A549 (cell line): ENCODE measurements at regions not wholly inside any gene's neighbourhood (a gene's known extent, or its start where the extent isn't known, plus 50 kb on each side); places are given as distances from the start of the nearest gene placed in this dataset.
"Not testable (repeated sequence)": the region's sequence is repeated elsewhere in the genome, so short reads cannot be mapped to it uniquely, and the experiment has no call there.

Experiments used
- ATAC-seq, 2 experiments: fragments of 200-7000 bp in 1 of 2; fragments of >200 bp in 1 of 2; cut with Nextera tagmentation in 1 of 2; cut with Tn5 transposase in 1 of 2; 3 replicates each; pipeline versions ENCODE4 v1.8.0 to v1.9.1; 2018 to 2020; ENCODE audit warnings: mild to moderate bottlenecking in 1 of 2, moderate library complexity in 1 of 2
- CTCF ChIA-PET: fragments of 300-600 bp; sonication (Branson Sonifier 250); formaldehyde crosslinking; extraction: SDS; loops from one replicate; lab custom pipeline; 2021; ENCODE audit warnings: antibody characterized with exemption, inconsistent platforms; lab: Yijun Ruan, JAX
- POLR2A ChIA-PET: fragments of 350-600 bp; formaldehyde crosslinking; extraction: SDS; loops from one replicate; lab custom pipeline; 2021; ENCODE audit warnings: antibody characterized with exemption, inconsistent platforms; lab: Yijun Ruan, JAX
- DNase-seq, 2 experiments: peaks; one replicate each; pipeline versions ENCODE4 v3.0.0 to v3.0.0-alpha.2; 2011 to 2016; ENCODE audit warnings: low read depth in 1 of 2, low spot score in 1 of 2
- FAIRE-seq: peaks from 2 replicates; lab custom pipeline; 2011; peaks lifted over from hg19 to GRCh38; lab: Jason Lieb, UNC
- H3K27ac ChIP-seq, 2 experiments: fragments of >200 bp; sonication (Bioruptor Twin); formaldehyde crosslinking; 3 replicates each; pipeline ENCODE4 v1.5.1; 2016 to 2017
- H3K4me1 ChIP-seq: fragments of >200 bp; sonication (Bioruptor Twin); formaldehyde crosslinking; 3 replicates; pipeline ENCODE4 v1.6.1; 2016
- H3K4me2 ChIP-seq: fragments of >200 bp; sonication (Bioruptor Twin); formaldehyde crosslinking; 3 replicates; pipeline ENCODE4 v1.6.1; 2016
- H3K4me3 ChIP-seq: fragments of >200 bp; sonication (Bioruptor Twin); formaldehyde crosslinking; 3 replicates; pipeline ENCODE4 v1.5.1; 2016
- H3K9me3 ChIP-seq: fragments of >200 bp; sonication (Bioruptor Twin); formaldehyde crosslinking; 3 replicates; pipeline ENCODE4 v1.6.1; 2016
- BHLHE40 ChIP-seq: IDR thresholded peaks from 2 replicates; pipeline ENCODE4 v1.6.1; 2012; ENCODE audit warnings: low read depth, low read length, inconsistent platforms
- CBX8 ChIP-seq: fragments of 200-600 bp; sonication (generic); IDR thresholded peaks from 2 replicates; pipeline ENCODE4 v1.6.1; 2016
- CEBPB ChIP-seq, 2 experiments: fragments of >200 bp in 1 of 2; sonication (Bioruptor Twin) in 1 of 2; formaldehyde crosslinking in 1 of 2; IDR thresholded peaks; 2 replicates each; pipeline ENCODE4 v1.6.1; 2012 to 2016
- CHD4 ChIP-seq: fragments of 200-600 bp; sonication (generic); IDR thresholded peaks from 2 replicates; pipeline ENCODE4 v1.6.1; 2016; ENCODE audit warnings: antibody characterized with exemption, mild to moderate bottlenecking, borderline replicate concordance
- E2F6 ChIP-seq: IDR thresholded peaks from 2 replicates; pipeline ENCODE4 v1.6.1; 2012; ENCODE audit warnings: low read depth, borderline replicate concordance
- EHF ChIP-seq: fragments of 250-450 bp; sonication (Bioruptor Pico); IDR thresholded peaks from 2 replicates; pipeline ENCODE4 v1.5.0; 2020; ENCODE audit warnings: mild to moderate bottlenecking
- ELK1 ChIP-seq: fragments of 150-350 bp; IDR thresholded peaks from 2 replicates; pipeline ENCODE4 v1.6.1; 2014; ENCODE audit warnings: low read depth, mild to moderate bottlenecking, low read length
- FOSL2 ChIP-seq, 2 experiments: fragments of 450-650 bp in 1 of 2; fragments of >200 bp in 1 of 2; sonication (Bioruptor Twin) in 1 of 2; formaldehyde crosslinking; IDR thresholded peaks; 2 replicates each; pipeline versions ENCODE4 v1.5.0 to v1.6.1; 2016 to 2020; ENCODE audit warnings: mild to moderate bottlenecking in 1 of 2, moderate library complexity in 1 of 2
- HEYL ChIP-seq: fragments of 250-450 bp; sonication (Bioruptor Pico); IDR thresholded peaks from 2 replicates; pipeline ENCODE4 v1.8.0; 2021; ENCODE audit warnings: mild to moderate bottlenecking, moderate library complexity
- HMGXB4 ChIP-seq: fragments of 250-450 bp; sonication (Bioruptor Pico); IDR thresholded peaks from 2 replicates; pipeline ENCODE4 v1.5.0; 2021; ENCODE audit warnings: mild to moderate bottlenecking, moderate library complexity, borderline replicate concordance
- HOXB13 ChIP-seq: fragments of 250-450 bp; sonication (Bioruptor Pico); IDR thresholded peaks from 2 replicates; pipeline ENCODE4 v1.5.0; 2020; ENCODE audit warnings: low read depth, mild to moderate bottlenecking, moderate library complexity
- HOXB5 ChIP-seq: fragments of 250-450 bp; sonication (Bioruptor Pico); IDR thresholded peaks from 2 replicates; pipeline ENCODE4 v1.5.0; 2020; ENCODE audit warnings: mild to moderate bottlenecking, moderate library complexity
- JUN ChIP-seq, 2 experiments: fragments of >200 bp; sonication (Bioruptor Twin); formaldehyde crosslinking; IDR thresholded peaks; 2 replicates in 1 of 2; 3 replicates in 1 of 2; pipeline ENCODE4 v1.6.1; 2016 to 2017
- KDM5A ChIP-seq: fragments of 200-600 bp; sonication (generic); IDR thresholded peaks from 2 replicates; pipeline ENCODE4 v1.6.1; 2016; ENCODE audit warnings: antibody characterized with exemption, mild to moderate bottlenecking
- MAFK ChIP-seq: fragments of 450-650 bp; IDR thresholded peaks from 2 replicates; pipeline ENCODE4 v1.6.1; 2014; ENCODE audit not compliant: partially characterized antibody
- MAX ChIP-seq: IDR thresholded peaks from 2 replicates; pipeline ENCODE4 v1.6.1; 2012
- TP53 ChIP-seq: fragments of 250-450 bp; sonication (Bioruptor Pico); IDR thresholded peaks from 2 replicates; pipeline ENCODE4 v1.5.0; 2021; ENCODE audit warnings: mild to moderate bottlenecking, moderate library complexity
- USF2 ChIP-seq: fragments of 450-650 bp; IDR thresholded peaks from 2 replicates; pipeline ENCODE4 v1.6.1; 2014; ENCODE audit warnings: antibody characterized with exemption
- ZNF302 ChIP-seq: fragments of 250-450 bp; sonication (Bioruptor Pico); IDR thresholded peaks from 2 replicates; pipeline ENCODE4 v1.9.0; 2021; ENCODE audit warnings: inconsistent platforms, mild to moderate bottlenecking, moderate library complexity
- WGBS: methylation state at CpG from one replicate; pipeline ENCODE4 v1.1.6; 2017; ENCODE audit errors: missing lambda C conversion rate; 5-methylcytosine and 5-hydroxymethylcytosine counted together

GRCh38 chr4:64068096-64068495 lies 341.2 kb downstream of the TECRL start:
- DNase-seq (peak in 1 of 2 experiments; percentile 6), FAIRE-seq (no peak), ATAC-seq (no peak)
- ChIA-PET POLR2A (no interaction called here), CTCF (no interaction called here)
- H3K4me2 ChIP-seq, result no peak overlapping the region
- no peaks in the 10 kb centered on the region for H3K9me3 ChIP-seq
- no peak overlapping the region for H3K4me3 ChIP-seq
- WGBS, result 5% methylated on average over 4 of the region's 4 CpGs
- no peaks in the 10 kb centered on the region for H3K4me1 ChIP-seq
- H3K27ac ChIP-seq, result no peak overlapping the region
- TF ChIP-seq HEYL (CRISPR knock-in tag), result no peak
- TF ChIP-seq HOXB5 (CRISPR knock-in tag), result no peak
- no peak for TF ChIP-seq JUN (IDR thresholded peaks at IDR 0.05)
- TF ChIP-seq E2F6, result no peak
- no peak for TF ChIP-seq USF2
- no peak for TF ChIP-seq CBX8
- no peak for TF ChIP-seq CHD4
- TF ChIP-seq ELK1, result no peak
- no peak for TF ChIP-seq TP53
- no peak for TF ChIP-seq BHLHE40
- TF ChIP-seq KDM5A, result no peak
- no peak for TF ChIP-seq EHF (CRISPR knock-in tag)
- TF ChIP-seq ZNF302 (CRISPR knock-in tag), result no peak
- no peak for TF ChIP-seq MAX
- TF ChIP-seq MAFK, result no peak

DNA sequence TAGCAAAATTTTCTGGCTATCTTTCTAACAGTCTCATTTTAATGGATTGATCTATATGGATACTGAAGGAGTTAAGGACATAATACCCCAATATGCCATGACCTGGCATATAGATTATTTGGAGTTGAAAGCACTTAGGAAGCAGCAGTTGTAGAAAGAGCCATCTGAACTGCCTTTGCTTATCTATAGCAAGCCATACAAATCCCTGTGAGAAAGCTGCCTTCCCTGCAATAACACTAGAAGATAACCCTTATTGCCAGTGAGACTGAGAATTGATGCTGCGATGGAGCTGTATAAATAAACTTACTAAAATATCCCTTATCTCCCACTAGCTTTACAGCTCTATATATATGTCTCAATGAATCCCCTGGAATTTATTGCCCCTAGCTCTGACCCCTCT lies 346.3 kb downstream of the TECRL start:
- no peak overlapping the region for H3K4me3 ChIP-seq
- CTCF ChIA-PET, result no interaction called here
- 42% methylated on average over 1 of the region's 1 CpG for WGBS
- DNase-seq, result no peak
- no peak overlapping the region for H3K4me2 ChIP-seq
- H3K4me1 ChIP-seq, result no peaks in the 10 kb centered on the region
- POLR2A ChIA-PET, result no interaction called here
- no peaks in the 10 kb centered on the region for H3K9me3 ChIP-seq
- no peak for TF ChIP-seq HOXB13 (CRISPR knock-in tag)
- TF ChIP-seq CEBPB (IDR thresholded peaks at IDR 0.05), result no peak
- no peak for TF ChIP-seq FOSL2 (IDR thresholded peaks at IDR 0.05)
- TF ChIP-seq FOSL2 (CRISPR knock-in tag; IDR thresholded peaks at IDR 0.05), result no peak
- no peak for TF ChIP-seq HMGXB4 (CRISPR knock-in tag)
- no peak for TF ChIP-seq TP53
- no peak for FAIRE-seq
- no peak for ATAC-seq
- no peak overlapping the region for H3K27ac ChIP-seq

DNA sequence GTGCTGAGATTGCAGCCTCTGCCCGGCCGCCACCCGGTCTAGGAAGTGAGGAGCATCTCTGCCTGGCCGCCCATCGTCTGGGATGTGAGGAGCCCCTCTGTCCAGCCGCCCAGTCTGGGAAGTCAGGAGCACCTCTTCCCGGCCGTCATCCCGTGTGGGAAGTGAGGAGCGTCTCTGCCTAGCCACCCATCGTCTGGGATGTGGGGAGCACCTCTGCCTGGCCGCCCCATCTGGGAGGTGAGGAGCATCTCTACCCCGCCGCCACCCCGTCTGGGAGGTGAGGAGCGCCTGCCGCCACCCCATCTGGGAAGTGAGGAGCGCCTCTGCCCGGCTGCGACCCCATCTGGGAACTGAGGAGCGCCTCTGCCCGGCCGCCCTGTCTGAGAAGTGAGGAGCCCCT lies 372.2 kb downstream of the TECRL start:
- POLR2A ChIA-PET, H3K27ac ChIP-seq, DNase-seq, H3K4me2 ChIP-seq, FAIRE-seq, CTCF ChIA-PET, H3K4me1 ChIP-seq, H3K9me3 ChIP-seq, H3K4me3 ChIP-seq, ATAC-seq: not testable (repeated sequence)
- 30% methylated on average over 2 of the region's 23 CpGs for whole genome bisulfite sequencing
